Fibroblast of skin of left quadriceps (primary cell): ENCODE measurements at regions not wholly inside any gene's neighbourhood (a gene's known extent, or its start where the extent isn't known, plus 50 kb on each side); places are given as distances from the start of the nearest gene placed in this dataset.

ENCODE experiments used
- DNase-seq, 2 experiments: peaks; one replicate each; pipeline ENCODE4 v3.0.0-alpha.2; 2013; ENCODE audit warnings: low read depth in 2 of 2

DNA sequence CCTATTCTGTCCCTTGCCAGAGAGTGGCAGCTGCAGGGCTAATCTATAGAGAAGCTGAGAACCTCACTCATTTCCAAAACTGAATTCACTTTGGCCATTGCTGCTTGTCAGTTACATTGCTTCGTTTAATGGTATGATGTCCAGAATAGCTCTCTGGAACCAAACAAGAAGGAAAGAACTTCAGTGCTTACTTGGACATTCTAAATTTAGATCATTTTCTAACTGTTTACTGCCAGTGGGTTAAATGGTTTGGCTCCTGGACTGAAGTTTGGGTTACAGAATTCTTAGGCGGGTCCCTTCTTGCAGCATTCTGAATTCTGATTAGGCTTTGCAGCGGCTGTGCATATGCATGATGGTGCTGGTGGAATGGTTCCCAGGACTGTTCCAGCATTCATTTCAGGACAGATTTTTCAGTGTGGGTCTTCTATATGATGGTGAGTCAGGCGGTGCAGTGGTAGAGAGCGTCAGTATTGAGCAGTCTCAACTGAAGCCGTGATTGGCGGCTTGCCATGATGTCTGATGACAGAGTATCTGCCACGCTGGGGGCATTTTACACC, 148.7 kb downstream of the DYRK2 start:
- DNase-seq: no peak

DNA sequence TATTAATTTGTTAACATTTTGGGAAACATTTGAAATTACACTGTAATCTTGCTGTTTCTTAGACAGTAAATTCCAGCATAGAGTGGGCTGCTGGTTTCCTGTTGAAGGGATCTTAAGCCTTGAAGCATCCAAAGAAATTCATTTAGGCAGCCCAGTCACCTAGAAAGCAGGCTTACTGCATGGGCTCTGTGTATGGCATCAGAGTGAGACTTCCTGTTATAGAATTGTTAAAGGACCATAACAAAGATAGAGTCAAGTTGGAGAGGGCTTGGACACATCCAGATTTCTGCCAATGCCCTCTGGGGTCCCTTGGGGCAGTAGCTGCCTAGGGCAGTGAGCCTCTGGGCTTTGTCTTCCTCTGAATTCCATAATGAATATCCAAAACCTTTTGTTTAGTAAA, 149.2 kb downstream of the DYRK2 start:
- no peak for DNase-seq

DNA sequence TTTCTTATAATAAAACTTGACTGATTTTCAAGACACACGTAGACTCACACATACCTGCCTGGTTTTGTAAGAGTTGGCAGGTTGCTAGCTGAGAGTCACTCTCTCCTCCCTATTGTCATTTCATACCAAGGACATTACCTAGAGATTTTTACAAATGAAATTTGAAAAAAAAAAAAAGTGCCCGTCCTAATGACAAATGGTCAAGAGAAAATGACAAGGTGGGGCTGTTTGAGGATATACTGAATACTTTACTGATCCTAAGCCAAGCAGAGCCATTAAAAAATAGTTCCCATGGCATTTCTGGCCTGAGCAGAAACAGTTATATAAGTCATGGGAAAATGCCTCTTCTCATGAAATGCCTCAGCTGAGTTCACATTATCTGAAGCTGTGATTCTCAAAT, 150.2 kb downstream of the DYRK2 start:
- DNase-seq: no peak

DNA sequence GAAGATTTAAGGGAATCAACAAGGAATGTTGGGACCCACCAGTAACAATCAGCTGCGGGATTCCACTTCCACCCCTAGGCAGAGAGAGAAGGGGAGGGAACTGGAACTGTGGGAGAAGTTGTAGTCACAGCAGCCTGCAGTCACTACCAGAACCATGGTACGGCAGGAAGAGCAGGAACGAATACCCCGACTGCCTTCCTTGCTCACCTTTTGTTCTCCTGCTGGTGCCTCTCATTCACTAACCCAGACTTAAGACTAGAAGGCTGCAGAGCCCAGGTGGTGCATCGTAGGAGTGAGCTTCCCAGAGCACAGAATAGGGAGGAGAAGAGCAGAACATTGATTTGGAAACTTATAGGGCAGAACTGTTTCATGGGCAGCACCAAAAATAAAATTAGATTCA, 154.2 kb downstream of the DYRK2 start:
- DNase-seq: no peak

DNA sequence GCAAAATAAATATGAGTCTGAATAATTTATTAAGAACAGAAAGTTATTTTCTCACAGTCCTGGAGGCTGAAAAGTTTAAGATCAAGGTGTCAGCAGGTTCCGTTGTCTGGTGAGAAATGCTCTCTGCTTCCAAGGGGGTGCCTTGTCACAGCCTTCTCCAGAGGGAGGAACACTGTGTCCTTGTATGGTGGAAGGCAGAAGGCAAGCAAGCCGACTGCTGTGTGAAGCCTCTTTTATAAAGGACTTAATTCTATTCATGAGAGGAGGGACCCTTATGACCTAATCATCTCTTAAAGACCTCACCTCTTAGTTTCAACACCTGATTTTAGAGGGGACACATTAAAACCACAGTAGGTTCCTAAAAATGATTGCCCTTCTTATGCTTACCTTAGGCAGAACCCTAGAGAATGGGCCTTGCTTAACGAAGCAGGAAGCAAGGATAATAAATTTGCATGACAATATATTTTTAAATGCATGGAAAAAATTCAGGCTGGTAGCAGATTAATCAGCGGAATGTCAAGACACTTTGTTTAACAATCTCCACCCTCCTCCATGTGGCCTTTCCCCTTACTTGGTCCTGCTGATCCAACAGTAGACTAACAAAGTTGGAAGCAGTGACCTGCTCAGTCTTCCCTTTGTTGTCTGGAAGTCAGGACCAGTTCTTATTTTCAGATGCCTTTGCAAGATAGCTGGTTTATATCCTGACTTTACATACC, 154.9 kb downstream of the DYRK2 start:
- DNase-seq: no peak

DNA sequence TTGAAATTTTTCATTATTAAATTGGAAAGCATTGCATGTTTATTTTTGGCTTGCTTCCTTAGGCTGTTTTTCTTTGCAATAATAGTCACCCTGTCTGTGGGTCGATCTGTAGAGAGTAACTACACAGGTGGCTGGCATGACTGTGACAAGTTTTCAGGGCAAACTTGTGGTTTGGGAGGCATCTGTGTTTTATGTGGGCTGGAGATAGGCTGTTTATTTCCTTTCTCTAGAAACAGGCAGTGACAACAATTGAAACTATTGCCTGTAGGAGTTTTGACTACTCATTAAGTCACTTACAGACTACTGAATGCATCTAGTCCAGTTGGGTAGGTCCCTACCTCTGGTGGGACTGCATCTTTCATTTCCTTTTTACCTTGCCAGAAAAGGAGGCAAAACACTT, 155.6 kb downstream of the DYRK2 start:
- no peak for DNase-seq

DNA sequence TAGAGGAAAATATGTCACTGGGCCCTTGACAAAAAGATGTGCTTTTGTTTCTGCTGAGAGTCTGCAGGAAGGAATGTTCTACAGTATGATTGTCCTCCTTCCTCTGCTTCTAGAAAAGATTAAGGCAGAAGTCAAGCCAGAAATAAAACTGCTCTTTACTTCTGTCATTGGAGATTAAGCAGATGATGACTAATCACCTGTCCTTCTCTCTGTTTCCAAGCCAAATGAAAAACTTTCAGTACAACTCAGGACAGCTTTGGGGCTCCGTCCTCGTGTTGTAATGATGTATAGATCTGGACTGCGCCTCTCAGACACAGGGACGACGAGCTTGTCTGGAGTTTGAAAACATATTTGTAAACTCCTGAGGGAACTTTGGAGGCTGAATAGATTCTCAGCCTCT, 159.3 kb downstream of the DYRK2 start:
- DNase-seq: no peak

DNA sequence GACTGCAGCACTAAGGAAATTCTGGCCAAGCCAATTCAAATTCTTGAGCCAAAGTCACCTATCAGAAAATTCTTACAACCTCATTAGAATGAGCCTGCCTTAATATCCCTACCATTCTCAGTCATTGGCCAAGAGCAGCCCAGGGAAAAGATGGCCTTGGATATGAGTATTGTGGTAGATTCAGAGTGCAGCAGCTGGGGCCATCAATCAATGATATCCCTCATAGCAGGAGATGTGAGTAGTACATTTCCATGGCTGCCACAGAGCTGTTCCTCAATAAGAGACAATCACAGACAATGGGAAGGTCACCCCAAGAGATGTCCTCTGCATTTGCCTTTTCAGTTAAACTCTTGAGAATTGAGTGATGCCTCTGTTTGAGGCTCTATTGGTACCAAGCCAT, 161.6 kb downstream of the DYRK2 start:
- DNase-seq: no peak

DNA sequence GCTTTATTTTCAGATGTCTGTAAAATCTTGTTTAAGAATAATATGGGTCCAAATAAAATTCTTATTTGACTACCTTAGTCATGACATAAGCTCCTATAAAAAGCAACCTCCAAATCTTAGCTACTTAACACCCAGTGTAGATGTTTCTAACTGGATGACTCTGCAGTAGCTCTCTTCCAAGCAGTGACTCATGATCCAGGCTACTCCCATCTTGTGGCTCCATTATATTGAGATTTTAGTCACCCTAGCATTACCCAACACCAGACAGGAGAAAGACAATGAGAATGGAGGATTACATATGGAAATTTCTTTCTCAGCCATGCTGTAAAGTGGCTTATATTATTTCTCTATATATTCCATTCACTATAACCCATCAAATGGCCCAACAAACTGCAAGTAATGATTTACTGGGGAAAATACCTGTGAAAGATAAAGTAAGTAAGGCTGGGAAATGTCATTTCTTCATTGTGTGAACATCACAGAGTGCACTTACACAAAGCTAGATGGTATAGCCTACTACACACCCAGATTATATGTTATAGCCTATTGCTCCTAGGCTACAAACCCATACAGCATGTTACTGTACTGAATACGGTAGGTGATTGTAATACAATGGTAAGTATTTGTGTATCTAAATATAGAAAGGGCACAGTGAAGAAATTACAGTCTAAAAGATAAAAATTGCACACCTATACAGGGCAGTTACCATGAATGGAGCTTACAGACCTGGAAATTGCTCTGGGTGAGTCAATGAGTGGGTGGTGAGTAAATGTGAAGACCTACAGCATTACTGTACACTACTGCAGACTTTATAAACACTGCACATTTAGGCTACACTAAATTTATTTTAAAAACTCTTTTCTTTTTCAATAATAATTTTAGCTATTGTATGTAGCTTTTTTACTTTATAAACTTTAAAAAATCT, 163.2 kb downstream of the DYRK2 start:
- no peak for DNase-seq

DNA sequence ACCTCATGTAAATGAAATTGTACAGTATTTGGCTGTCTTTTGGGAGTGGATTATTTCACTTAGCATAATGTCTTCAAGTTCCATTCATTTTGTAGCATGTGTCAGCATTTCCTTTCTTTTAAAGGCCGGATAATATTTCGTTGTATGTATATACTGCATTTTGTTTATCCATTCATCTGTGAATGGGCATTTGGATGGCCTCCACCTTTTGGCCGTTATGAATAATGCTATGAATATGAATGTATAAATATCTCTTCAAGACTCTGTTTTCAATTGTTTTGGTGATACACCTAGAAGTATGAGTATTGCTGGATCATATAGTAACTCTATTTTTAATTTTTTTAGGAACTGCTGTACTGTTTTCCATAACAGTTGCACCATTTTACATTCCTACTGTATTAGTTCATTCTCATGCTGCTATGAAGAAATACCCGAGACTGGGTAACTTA, 164.9 kb downstream of the DYRK2 start:
- no peak for DNase-seq

DNA sequence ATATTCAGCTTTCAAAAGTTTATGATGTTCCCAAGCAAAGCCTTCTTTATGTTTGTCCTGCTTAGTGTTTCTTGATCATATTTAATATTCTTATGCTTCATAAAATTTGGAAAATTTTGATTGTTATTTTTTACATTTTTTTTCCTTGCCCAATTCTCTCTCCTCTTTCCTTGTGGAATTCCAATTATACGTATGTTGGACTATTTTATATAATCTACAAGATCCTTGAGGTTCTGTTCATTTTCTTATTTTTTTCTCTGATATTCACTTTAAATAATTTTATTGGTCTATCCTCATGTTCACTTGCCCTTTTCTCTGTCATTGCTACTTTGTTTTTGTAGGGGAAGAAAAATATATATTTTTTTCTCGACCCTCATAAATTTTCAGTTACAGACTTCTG, 167.7 kb downstream of the DYRK2 start:
- no peak for DNase-seq

DNA sequence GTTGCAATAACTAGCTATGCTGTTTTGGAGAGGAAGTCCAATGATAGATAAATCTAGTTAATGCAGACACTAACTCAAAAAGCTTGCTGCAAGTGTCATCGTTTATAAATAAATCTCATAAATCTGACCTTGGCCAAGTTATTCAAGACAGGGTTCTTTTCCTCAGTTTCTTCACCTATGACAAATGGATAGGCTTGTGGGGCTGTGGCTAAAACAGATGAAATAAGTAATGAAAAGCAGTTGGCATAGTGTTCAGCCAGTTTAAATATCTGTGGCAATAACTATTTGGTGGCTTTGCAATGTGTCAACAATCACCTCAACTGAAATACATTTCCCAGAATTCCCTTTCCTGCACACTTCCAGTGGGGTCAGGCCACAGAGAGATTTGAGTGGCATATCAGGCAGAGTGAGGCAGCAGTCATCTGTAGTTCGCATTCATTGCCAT, 169.9 kb downstream of the DYRK2 start:
- DNase-seq: peak; percentile 51 to 52

DNA sequence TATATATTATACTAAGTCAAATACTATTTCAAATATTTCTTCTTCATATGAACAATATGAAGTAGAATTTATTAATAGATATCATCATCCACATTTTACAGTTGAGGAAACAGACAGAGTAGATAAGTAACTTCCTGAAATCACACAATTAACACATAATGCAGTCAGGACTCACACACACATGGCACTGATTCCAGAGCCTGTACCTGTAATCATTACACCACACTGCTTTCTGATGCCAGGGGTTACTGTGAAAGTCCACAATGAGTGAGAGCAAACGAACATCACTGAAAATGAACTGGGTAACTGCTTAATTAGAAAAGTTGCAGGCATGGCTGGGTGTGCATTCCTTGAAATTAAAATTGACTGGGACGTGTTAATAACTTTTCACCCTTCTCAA, 169.3 kb upstream of the IFNG-AS1 start:
- no peak for DNase-seq

DNA sequence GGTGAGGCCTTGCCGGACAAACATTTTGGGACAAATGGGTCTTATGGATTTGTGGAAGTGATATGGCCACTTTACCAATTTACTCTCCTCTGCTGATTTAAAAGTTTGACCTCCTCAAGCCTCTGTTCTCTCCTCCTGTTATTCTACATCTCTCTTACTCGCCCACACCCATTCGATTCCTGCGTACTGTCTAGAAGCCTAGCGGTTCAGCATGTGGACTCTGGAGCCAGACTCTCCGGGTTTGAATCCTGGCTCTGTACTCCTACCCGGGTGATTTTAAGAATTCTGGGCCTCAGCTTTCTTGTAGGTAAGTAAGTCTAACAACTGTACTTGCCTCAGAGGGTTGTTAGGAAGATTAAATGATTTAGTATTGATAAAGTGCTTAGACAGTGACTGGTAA, 168.6 kb upstream of the IFNG-AS1 start:
- DNase-seq: no peak

DNA sequence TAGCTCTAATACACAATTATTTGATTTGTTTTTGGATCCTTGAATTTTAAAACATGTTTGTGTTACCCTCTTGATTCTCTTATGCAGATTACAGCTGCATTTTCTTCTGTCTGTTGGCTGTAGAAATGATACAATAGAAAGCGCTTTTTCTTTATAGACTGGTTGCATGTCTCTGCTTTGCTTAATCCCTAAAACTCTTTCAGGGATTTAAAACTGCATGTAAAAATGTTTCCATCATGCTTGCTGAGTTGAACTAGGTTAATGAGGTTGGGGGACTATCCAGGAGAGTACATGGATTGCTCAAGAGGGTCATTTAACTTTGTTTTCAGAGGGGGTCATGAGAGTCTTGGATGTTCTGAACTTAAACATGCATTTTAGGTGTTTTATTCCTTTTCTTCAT, 166.4 kb upstream of the IFNG-AS1 start:
- no peak for DNase-seq

DNA sequence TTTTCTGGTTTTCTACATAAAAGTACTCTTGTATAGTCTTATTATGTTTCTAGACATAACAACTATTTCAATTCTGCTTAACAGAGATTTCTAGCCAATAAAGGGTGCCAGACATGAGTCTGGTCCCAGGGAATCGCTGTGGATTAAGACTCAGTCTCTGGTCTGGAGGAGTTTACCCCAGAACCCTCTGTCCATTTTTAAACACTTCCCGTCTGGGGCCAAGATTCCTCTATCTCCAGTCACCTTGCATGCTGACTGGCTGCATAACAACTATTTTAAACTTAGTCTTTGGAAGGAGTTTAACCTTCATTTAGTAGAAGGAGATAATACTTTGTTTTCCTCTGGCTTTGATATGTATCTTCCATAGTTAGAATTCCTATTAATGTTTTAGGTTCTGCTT, 163.1 kb upstream of the IFNG-AS1 start:
- no peak for DNase-seq

DNA sequence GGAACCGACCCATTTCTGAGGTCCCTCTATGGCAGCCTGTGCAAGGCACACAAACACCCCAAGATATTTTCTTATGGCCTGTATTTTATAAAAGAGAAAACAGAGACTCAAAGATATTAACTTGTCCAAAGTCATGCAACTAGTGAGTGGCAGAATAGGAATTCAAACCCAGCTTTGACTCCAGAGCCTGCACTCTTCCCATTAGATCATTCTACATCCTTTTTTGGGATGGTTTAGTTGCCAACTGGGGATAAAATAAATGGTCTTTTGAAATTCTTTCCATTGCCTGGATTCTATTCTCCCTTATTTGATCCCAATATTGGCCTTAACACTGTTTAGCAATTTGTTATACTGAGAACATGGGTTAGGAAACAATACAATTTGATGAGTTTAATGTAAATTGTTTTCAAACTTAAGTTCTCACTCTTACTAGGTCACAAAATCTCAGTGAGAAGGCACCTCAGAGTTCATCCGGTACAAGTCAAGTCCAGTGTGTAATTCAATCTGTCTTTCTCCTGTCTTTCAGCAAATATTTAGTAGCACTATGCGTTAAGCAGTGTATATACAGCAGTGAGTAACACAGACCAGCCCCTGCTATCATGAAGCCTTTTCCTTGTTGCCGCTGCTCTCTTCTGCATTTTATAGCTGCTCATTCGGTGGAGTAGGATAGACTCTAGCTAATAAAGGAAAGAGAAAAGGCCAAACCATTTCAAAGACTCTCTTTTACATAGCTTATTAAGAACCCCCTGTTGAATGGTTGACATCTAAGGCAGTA, 162.1 kb upstream of the IFNG-AS1 start:
- DNase-seq: no peak

DNA sequence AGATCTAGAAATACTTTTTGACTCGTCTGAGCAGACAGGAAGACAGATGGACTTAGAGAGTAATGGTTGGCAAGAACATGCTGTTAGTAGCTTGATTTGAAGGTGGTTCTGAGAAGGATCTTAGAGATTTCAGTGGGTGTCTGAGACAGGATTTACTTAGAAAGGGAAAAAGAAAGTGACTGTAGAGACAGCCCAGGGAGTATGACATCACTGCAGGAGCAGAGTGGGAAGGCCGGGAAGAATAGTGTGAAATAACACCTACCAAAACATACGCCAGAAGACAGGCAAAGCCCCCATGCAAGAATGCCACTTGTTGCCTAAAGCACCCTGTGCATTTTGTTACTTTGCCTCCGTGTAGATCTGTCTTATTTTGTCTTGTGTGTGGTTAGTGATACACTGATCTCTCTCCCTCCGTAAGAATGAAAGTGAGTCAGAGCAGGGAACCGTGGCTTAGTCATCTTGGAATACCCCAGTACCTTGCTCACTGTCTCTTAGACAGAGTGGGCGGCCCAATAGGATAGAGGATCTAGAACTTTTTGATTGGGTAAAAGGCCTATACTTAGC, 161.3 kb upstream of the IFNG-AS1 start:
- DNase-seq: peak; percentile 85 to 89

DNA sequence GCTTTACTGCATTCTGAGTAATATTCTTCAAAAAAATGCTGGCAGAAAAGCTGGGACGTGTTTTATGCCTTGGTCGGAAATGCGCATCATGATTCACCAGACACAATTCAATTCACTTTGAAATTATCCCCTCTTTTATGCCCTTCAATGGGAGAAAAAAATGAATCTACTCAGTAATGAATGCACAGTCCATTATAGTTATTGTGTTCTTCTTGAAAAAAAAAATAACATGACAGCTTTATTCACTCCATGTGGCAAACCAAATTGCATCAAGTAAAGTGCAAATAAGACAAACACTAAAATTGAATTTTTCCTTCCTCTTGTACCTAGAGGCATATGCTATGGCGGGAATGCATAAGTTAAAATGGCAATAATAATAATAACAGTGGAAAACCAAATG, 159.4 kb upstream of the IFNG-AS1 start:
- DNase-seq: no peak

DNA sequence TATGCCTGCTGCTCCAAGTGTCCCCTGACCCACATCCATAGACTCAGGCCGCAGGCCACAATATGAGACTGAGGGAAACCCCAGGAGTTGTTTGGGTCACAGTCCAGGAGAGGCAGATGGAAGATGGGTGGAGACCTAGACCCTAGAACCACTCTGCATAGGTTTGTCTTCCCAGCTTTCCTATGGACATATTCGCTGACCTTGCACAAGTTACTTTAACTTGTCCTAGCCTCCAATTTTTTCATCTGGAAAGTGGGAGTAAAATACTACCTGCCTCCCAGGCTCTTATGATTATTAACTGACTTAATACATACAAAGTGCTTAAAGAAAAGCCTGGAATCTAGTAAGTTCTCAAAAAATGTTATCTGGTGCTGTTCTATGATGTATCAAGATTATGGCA, 157.1 kb upstream of the IFNG-AS1 start:
- DNase-seq: no peak

DNA sequence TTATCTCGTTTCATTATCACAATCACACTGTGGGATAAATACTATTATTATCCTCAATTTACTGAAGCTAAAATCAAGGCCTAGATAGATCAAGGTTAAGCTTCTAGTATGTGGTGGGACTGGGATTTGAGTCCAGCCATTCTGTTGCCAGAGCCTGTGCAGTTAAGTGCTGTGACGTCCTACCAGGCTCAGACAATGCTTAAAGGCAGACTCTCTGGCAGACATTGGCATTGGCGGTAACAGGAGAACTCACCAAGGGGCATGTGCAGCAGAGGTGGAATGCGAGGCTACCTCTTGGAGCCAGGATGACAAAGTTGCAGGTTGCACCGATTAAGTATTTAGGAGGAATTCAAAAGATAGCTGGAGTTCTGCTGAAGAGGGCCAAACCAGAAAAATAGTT, 155.6 kb upstream of the IFNG-AS1 start:
- no peak for DNase-seq

DNA sequence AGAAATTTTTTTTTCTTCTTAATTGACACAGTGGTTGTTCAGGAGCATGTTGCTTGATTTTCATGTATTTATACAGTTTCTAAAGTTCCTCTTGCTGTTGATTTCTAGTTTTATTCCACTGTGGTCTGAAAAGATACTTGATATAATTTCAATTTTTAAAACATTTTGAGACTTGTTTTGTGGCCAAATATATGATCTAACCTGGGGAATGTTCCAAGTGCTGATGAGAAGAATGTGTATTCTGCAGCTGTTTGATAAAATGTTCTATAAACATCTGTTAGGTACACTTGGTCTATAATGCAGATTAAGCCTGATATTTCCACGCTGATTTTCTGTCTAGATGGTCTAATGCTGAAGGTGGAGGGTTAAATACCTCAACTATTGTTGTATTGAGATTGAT, 151.4 kb upstream of the IFNG-AS1 start:
- no peak for DNase-seq
